ENCODE measurements at regions not wholly inside any gene's neighbourhood (a gene's known extent, or its start where the extent isn't known, plus 50 kb on each side); places are given as distances from the start of the nearest gene placed in this dataset.

- no peak for DNase-seq (ENCODE audit: low read depth in 2 of 3, low spot score in 1 of 3)
Measured at GRCh38 chr20:23207826-23208540, 121.9 kb upstream of the CD93 start.

- DNase-seq (ENCODE audit: low read depth in 2 of 3, low spot score in 1 of 3), result no peak
Measured at GRCh38 chr20:23206995-23207394, 120.9 kb upstream of the CD93 start.

- no peak for DNase-seq (ENCODE audit: low read depth in 2 of 3, low spot score in 1 of 3)
Measured at GRCh38 chr20:23206061-23206460, 119.9 kb upstream of the CD93 start.

- DNase-seq (ENCODE audit: low read depth in 2 of 3, low spot score in 1 of 3), result no peak
Measured at GRCh38 chr20:23205611-23206041, 119.5 kb upstream of the CD93 start.

- no peak for DNase-seq (ENCODE audit: low read depth in 2 of 3, low spot score in 1 of 3)
Measured at GRCh38 chr20:23205211-23205610, 119.1 kb upstream of the CD93 start.

GRCh38 chr20:23203951-23204730 lies 118.0 kb upstream of the CD93 start:
- DNase-seq (ENCODE audit: low read depth in 2 of 3, low spot score in 1 of 3), result no peak

- DNase-seq (ENCODE audit: low read depth in 2 of 3, low spot score in 1 of 3), result no peak
Measured at GRCh38 chr20:23203310-23203709, 117.2 kb upstream of the CD93 start.

GRCh38 chr20:23201658-23202057 lies 115.5 kb upstream of the CD93 start:
- DNase-seq (ENCODE audit: low read depth in 2 of 3, low spot score in 1 of 3), result no peak

- no peak for DNase-seq (ENCODE audit: low read depth in 2 of 3, low spot score in 1 of 3)
Measured at GRCh38 chr20:23200914-23201313, 114.8 kb upstream of the CD93 start.

GRCh38 chr20:23200413-23200812 lies 114.3 kb upstream of the CD93 start:
- no peak for DNase-seq (ENCODE audit: low read depth in 2 of 3, low spot score in 1 of 3)

GRCh38 chr20:23199356-23199755 lies 113.2 kb upstream of the CD93 start:
- DNase-seq (ENCODE audit: low read depth in 2 of 3, low spot score in 1 of 3), result no peak

- no peak for DNase-seq (ENCODE audit: low read depth in 2 of 3, low spot score in 1 of 3)
Measured at GRCh38 chr20:23198815-23199214, 112.7 kb upstream of the CD93 start.

- no peak for DNase-seq (ENCODE audit: low read depth in 2 of 3, low spot score in 1 of 3)
Measured at GRCh38 chr20:23197836-23198235, 111.7 kb upstream of the CD93 start.

- no peak for DNase-seq (ENCODE audit: low read depth in 2 of 3, low spot score in 1 of 3)
Measured at GRCh38 chr20:23195636-23196035, 109.5 kb upstream of the CD93 start.

GRCh38 chr20:23193801-23194384 lies 107.8 kb upstream of the CD93 start:
- no peak for DNase-seq (ENCODE audit: low read depth in 2 of 3, low spot score in 1 of 3)

- no peak for DNase-seq (ENCODE audit: low read depth in 2 of 3, low spot score in 1 of 3)
Measured at GRCh38 chr20:23192469-23192868, 106.3 kb upstream of the CD93 start.

- DNase-seq (ENCODE audit: low read depth in 2 of 3, low spot score in 1 of 3), result no peak
Measured at GRCh38 chr20:23190557-23190956, 104.4 kb upstream of the CD93 start.

- DNase-seq (ENCODE audit: low read depth in 2 of 3, low spot score in 1 of 3), result no peak
Measured at GRCh38 chr20:23189854-23190253, 103.7 kb upstream of the CD93 start.

- no peak for DNase-seq (ENCODE audit: low read depth in 2 of 3, low spot score in 1 of 3)
Measured at GRCh38 chr20:23189341-23189740, 103.2 kb upstream of the CD93 start.

GRCh38 chr20:23188377-23189169 lies 102.4 kb upstream of the CD93 start:
- DNase-seq (ENCODE audit: low read depth in 2 of 3, low spot score in 1 of 3), result no peak

GRCh38 chr20:23187751-23188150 lies 101.6 kb upstream of the CD93 start:
- no peak for DNase-seq (ENCODE audit: low read depth in 2 of 3, low spot score in 1 of 3)

All from stimulated activated CD4-positive, alpha-beta T cell treated with anti-CD3 and anti-CD28 coated beads, Interleukin-12 subunit alpha, Interleukin-12 subunit beta, amount 100 ng/mL, for 48 hours (primary cell).